H1 (cell line): ENCODE measurements at regions not wholly inside any gene's neighbourhood (a gene's known extent, or its start where the extent isn't known, plus 50 kb on each side); places are given as distances from the start of the nearest gene placed in this dataset.

Source experiments
- CTCF ChIA-PET: fragments of 300-600 bp; sonication (Branson Sonifier 250); formaldehyde crosslinking; loops from one replicate; lab custom pipeline; 2021; ENCODE audit not compliant: partially characterized antibody; lab: Charles Lee
- POLR2A ChIA-PET: fragments of 300-600 bp; sonication (Branson Sonifier 250); formaldehyde crosslinking; loops from one replicate; lab custom pipeline; 2021; ENCODE audit warnings: inconsistent platforms; ENCODE audit not compliant: partially characterized antibody; lab: Charles Lee
- DNase-seq, 2 experiments: peaks; one replicate each; pipeline versions ENCODE4 v3.0.0 to v3.0.0-alpha.2; 2010 to 2022; ENCODE audit warnings: low spot score in 2 of 2, low read depth in 1 of 2, mixed read lengths in 1 of 2
- FAIRE-seq: peaks from 2 replicates; lab custom pipeline; 2011; peaks lifted over from hg19 to GRCh38; lab: Jason Lieb, UNC
- H2AFZ ChIP-seq: 2 replicates; pipeline ENCODE4 v1.8.1; 2012; ENCODE audit warnings: low read length, inconsistent platforms
- H2AK5ac ChIP-seq: 2 replicates; pipeline ENCODE4 v1.6.1; 2013; ENCODE audit warnings: low read depth, low read length
- H2BK120ac ChIP-seq: replicated peaks from 2 replicates; pipeline ENCODE3; 2013; ENCODE audit warnings: low read depth, low read length, inconsistent platforms
- H2BK12ac ChIP-seq: 2 replicates; pipeline ENCODE4 v1.6.1; 2013; ENCODE audit warnings: low read depth, low read length
- H2BK15ac ChIP-seq: 2 replicates; pipeline ENCODE4 v1.6.1; 2013; ENCODE audit warnings: low read length
- H2BK20ac ChIP-seq: 2 replicates; pipeline ENCODE4 v1.6.1; 2013; ENCODE audit warnings: low read length
- H2BK5ac ChIP-seq: 2 replicates; pipeline ENCODE4 v1.6.1; 2013; ENCODE audit warnings: low read depth, low read length
- H3K14ac ChIP-seq: 2 replicates; pipeline ENCODE4 v1.6.1; 2013; ENCODE audit warnings: inconsistent platforms; ENCODE audit not compliant: insufficient read length
- H3K18ac ChIP-seq: 2 replicates; pipeline ENCODE4 v1.6.1; 2013; ENCODE audit warnings: low read length; ENCODE audit errors: extremely low read depth
- H3K23ac ChIP-seq: 2 replicates; pipeline ENCODE4 v1.6.1; 2013; ENCODE audit warnings: inconsistent platforms; ENCODE audit not compliant: insufficient read length
- H3K23me2 ChIP-seq: 2 replicates; pipeline ENCODE4 v1.6.1; 2013; ENCODE audit warnings: low read depth, low read length
- H3K27ac ChIP-seq: 2 replicates; pipeline ENCODE4 v1.6.1; 2011; ENCODE audit warnings: low read depth, low read length, inconsistent platforms
- H3K27me3 ChIP-seq, 4 experiments: replicated peaks in 1 of 4; 1 replicate in 1 of 4; 2 replicates in 3 of 4; pipeline versions ENCODE4 v1.6.1 to v1.8.1; 2011 to 2013; ENCODE audit warnings: low read length in 3 of 4, mild to moderate bottlenecking in 3 of 4, inconsistent platforms in 2 of 4, mixed read lengths in 2 of 4, moderate library complexity in 1 of 4; ENCODE audit not compliant: control insufficient read depth in 3 of 4, insufficient read depth in 3 of 4; ENCODE audit errors: extremely low read depth in 1 of 4
- H3K36me3 ChIP-seq, 4 experiments: 2 replicates each; pipeline versions ENCODE4 v1.6.1 to v1.8.1; 2011 to 2013; ENCODE audit warnings: mild to moderate bottlenecking in 4 of 4, low read length in 3 of 4, moderate library complexity in 2 of 4, control low read depth in 1 of 4, inconsistent platforms in 1 of 4; ENCODE audit not compliant: insufficient read depth in 4 of 4, control insufficient read depth in 2 of 4
- H3K4ac ChIP-seq: replicated peaks from 2 replicates; pipeline ENCODE3; 2013; ENCODE audit warnings: low read length, low read depth, mixed read lengths, inconsistent platforms; ENCODE audit not compliant: insufficient read length
- H3K4me1 ChIP-seq, 4 experiments: replicated peaks in 1 of 4; 1 replicate in 1 of 4; 2 replicates in 3 of 4; pipeline versions ENCODE4 v1.6.1 to v1.8.1; 2011 to 2013; ENCODE audit warnings: low read length in 3 of 4, inconsistent platforms in 2 of 4, mixed read lengths in 1 of 4; ENCODE audit not compliant: insufficient read depth in 4 of 4, control insufficient read depth in 3 of 4
- H3K4me2 ChIP-seq, 2 experiments: 2 replicates each; pipeline versions ENCODE4 v1.6.1 to v1.8.1; 2011 to 2013; ENCODE audit warnings: low read depth in 2 of 2, low read length in 2 of 2, control low read depth in 1 of 2, inconsistent platforms in 1 of 2, mild to moderate bottlenecking in 1 of 2; ENCODE audit not compliant: insufficient read depth in 1 of 2
- H3K4me3 ChIP-seq, 4 experiments: fragments of 200-600, 300-600 bp in 1 of 4; sonication (generic), shearing (Covaris generic), sonication (Bioruptor Twin) in 1 of 4; 2 replicates each; pipeline versions ENCODE4 v1.5.1 to v1.8.1; 2011 to 2016; ENCODE audit warnings: low read length in 4 of 4, low read depth in 3 of 4, control low read depth in 2 of 4, inconsistent platforms in 2 of 4, mild to moderate bottlenecking in 2 of 4, mixed read lengths in 1 of 4, moderate library complexity in 1 of 4; ENCODE audit not compliant: insufficient read depth in 2 of 4; ENCODE audit errors: extremely low read depth in 1 of 4
- H3K56ac ChIP-seq: replicated peaks from 2 replicates; pipeline ENCODE3; 2013; ENCODE audit warnings: low read depth, mild to moderate bottlenecking, mixed read lengths, low read length, inconsistent platforms; ENCODE audit not compliant: insufficient read length
- H3K79me1 ChIP-seq: 2 replicates; pipeline ENCODE4 v1.6.1; 2013; ENCODE audit warnings: low read depth, low read length, control low read depth
- H3K79me2 ChIP-seq, 2 experiments: 2 replicates each; pipeline versions ENCODE4 v1.6.1 to v1.8.1; 2012 to 2013; ENCODE audit warnings: low read length in 2 of 2, mild to moderate bottlenecking in 2 of 2, inconsistent platforms in 1 of 2; ENCODE audit not compliant: insufficient read depth in 2 of 2, control insufficient read depth in 1 of 2
- H3K9ac ChIP-seq, 4 experiments: replicated peaks in 1 of 4; 1 replicate in 1 of 4; 2 replicates in 3 of 4; pipeline versions ENCODE4 v1.6.1 to v1.8.1; 2011 to 2013; ENCODE audit warnings: low read depth in 3 of 4, low read length in 3 of 4, control low read depth in 2 of 4, mild to moderate bottlenecking in 2 of 4, moderate library complexity in 2 of 4, inconsistent platforms in 1 of 4; ENCODE audit errors: extremely low read depth in 1 of 4
- H3K9me3 ChIP-seq, 2 experiments: 2 replicates each; pipeline versions ENCODE4 v1.6.1 to v1.8.1; 2012 to 2013; ENCODE audit warnings: mild to moderate bottlenecking in 2 of 2, moderate library complexity in 2 of 2, control low read depth in 1 of 2, inconsistent platforms in 1 of 2, low read depth in 1 of 2, low read length in 1 of 2, mixed read lengths in 1 of 2; ENCODE audit not compliant: insufficient read depth in 2 of 2
- H4K20me1 ChIP-seq, 2 experiments: replicated peaks in 1 of 2; 2 replicates each; pipeline versions ENCODE3 to v1.8.1; 2011 to 2013; ENCODE audit warnings: inconsistent platforms in 2 of 2, low read length in 2 of 2, mild to moderate bottlenecking in 1 of 2; ENCODE audit not compliant: insufficient read depth in 2 of 2, control insufficient read depth in 1 of 2
- H4K5ac ChIP-seq: 2 replicates; pipeline ENCODE4 v1.6.1; 2013; ENCODE audit warnings: low read length, low read depth, mixed read lengths, inconsistent platforms; ENCODE audit not compliant: insufficient read length
- H4K8ac ChIP-seq: 2 replicates; pipeline ENCODE4 v1.8.0; 2013; ENCODE audit warnings: mild to moderate bottlenecking, moderate library complexity, low read length, inconsistent platforms; ENCODE audit not compliant: insufficient read depth; ENCODE audit errors: extremely low read depth
- H4K91ac ChIP-seq: replicated peaks from 2 replicates; pipeline ENCODE3; 2013; ENCODE audit warnings: low read length, mixed read lengths, inconsistent platforms; ENCODE audit not compliant: insufficient read length
- CEBPB ChIP-seq: IDR thresholded peaks from 2 replicates; pipeline ENCODE4 v1.6.1; 2012; ENCODE audit warnings: low read depth, low read length
- CHD2 ChIP-seq: IDR thresholded peaks from 2 replicates; pipeline ENCODE4 v1.6.1; 2012; ENCODE audit warnings: low read length, improper control_type of control experiment
- CREB1 ChIP-seq: IDR thresholded peaks from 2 replicates; pipeline ENCODE4 v1.6.1; 2012; ENCODE audit warnings: inconsistent platforms
- HDAC2 ChIP-seq, 2 experiments: fragments of 300-600 bp in 1 of 2; sonication (generic) in 1 of 2; IDR thresholded peaks; 2 replicates each; pipeline ENCODE4 v1.6.1; 2011 to 2012; ENCODE audit warnings: low read depth in 2 of 2, low read length in 2 of 2, mild to moderate bottlenecking in 2 of 2, moderate library complexity in 2 of 2, borderline replicate concordance in 1 of 2, inconsistent platforms in 1 of 2
- HDAC6 ChIP-seq: IDR thresholded peaks from one replicate; pipeline ENCODE4 v1.7.1; 2012; ENCODE audit warnings: low read depth, mild to moderate bottlenecking, inconsistent platforms, low read length, moderate library complexity
- JUN ChIP-seq: IDR thresholded peaks from 2 replicates; pipeline ENCODE4 v1.6.1; 2011; ENCODE audit warnings: low read depth, mild to moderate bottlenecking, improper control_type of control experiment, low read length
- KDM1A ChIP-seq: fragments of 200-600, 300-600 bp; sonication (generic); IDR thresholded peaks from 2 replicates; pipeline ENCODE4 v1.7.1; 2016; ENCODE audit warnings: mild to moderate bottlenecking, low read length, borderline replicate concordance
- POU5F1 ChIP-seq: IDR thresholded peaks from 2 replicates; pipeline ENCODE4 v1.6.1; 2011; ENCODE audit warnings: low read depth, mild to moderate bottlenecking, low read length, moderate library complexity
- RNF2 ChIP-seq: fragments of 200-900, 300-1000 bp; sonication (generic); IDR thresholded peaks from 2 replicates; pipeline ENCODE4 v1.7.1; 2016; ENCODE audit warnings: borderline replicate concordance, low read depth, mild to moderate bottlenecking, antibody characterized with exemption, low read length; ENCODE audit not compliant: poor library complexity, severe bottlenecking; ENCODE audit errors: missing control alignments
- SAP30 ChIP-seq: fragments of 300-600 bp; sonication (generic); IDR thresholded peaks from 2 replicates; pipeline ENCODE4 v1.7.1; 2012; ENCODE audit warnings: low read length, moderate library complexity, mild to moderate bottlenecking, inconsistent platforms; ENCODE audit not compliant: insufficient read depth, insufficient replicate concordance
- TAF1 ChIP-seq: IDR thresholded peaks from 2 replicates; pipeline ENCODE4 v1.6.1; 2011; ENCODE audit warnings: mild to moderate bottlenecking, low read depth, low read length
- TBP ChIP-seq: IDR thresholded peaks from 2 replicates; pipeline ENCODE4 v1.6.1; 2011; ENCODE audit warnings: low read depth, low read length, improper control_type of control experiment
- WGBS, 2 experiments: shearing (Covaris generic) in 1 of 2; methylation state at CpG; one replicate each; pipeline versions ENCODE4 v1.1.6 to v1.1.7; 2013 to 2015; ENCODE audit warnings: low lambda C conversion rate in 2 of 2, mixed read lengths in 2 of 2, inconsistent platforms in 1 of 2, low coverage in 1 of 2, missing lambda C conversion rate in 1 of 2; ENCODE audit not compliant: insufficient replicate concordance in 2 of 2, insufficient coverage in 1 of 2, insufficient read length in 1 of 2; ENCODE audit errors: extremely low coverage in 1 of 2, missing lambda C conversion rate in 1 of 2; 5-methylcytosine and 5-hydroxymethylcytosine counted together
- TF ChIP-seq, protein P1 (sequence below): IDR thresholded peaks from 2 replicates; pipeline ENCODE4 v1.6.1; 2012; ENCODE audit warnings: inconsistent platforms

DNA sequence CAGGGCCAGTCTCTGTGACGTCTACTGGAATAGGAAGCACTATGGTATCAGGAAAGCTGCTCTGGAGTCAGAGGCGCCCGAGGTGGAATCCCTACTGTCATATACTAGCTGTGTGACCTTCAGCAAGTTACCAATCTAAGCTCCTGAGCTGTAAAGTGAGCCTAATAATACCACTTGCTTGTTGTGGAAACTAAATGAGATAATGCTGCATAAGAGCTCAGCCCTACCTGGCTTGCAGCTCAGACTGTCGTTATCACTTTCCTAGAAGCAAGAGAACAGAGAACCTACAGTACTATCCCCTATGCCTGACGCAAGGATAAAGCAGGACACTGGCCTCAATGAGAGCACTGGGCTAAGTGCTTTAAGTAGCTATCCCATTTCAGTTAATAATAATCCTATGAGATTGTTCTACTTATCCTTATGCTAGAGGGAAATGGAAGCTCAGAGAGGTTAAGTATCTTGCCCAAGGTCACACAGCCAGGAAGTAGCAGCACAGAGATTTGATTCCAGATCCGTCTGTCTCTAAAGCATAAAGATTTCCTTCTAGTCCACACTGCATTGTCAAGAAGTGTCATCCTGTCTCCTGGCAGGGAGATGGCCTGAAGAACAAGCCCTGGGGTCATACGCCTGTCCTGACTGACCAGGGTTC is 195.2 kb downstream of the TLE3 start:
- Histone ChIP-seq H3K4me3 (no peak overlapping the region), H3K4me1 (peaks cover 0 to 5% (median 0%) of the 10 kb centered on the region in 4 experiments; a peak in 1 of 7 replicates), H3K14ac (no peak overlapping the region), H4K20me1 (no peaks in the 10 kb centered on the region), H3K23ac (no peak overlapping the region), H2AFZ (no peak overlapping the region), H3K27me3 (no peaks in the 10 kb centered on the region), H3K18ac (no peak overlapping the region), H3K56ac (no peak overlapping the region), H2BK20ac (no peak overlapping the region), H2BK15ac (no peak overlapping the region), H3K23me2 (no peaks in the 10 kb centered on the region), H4K91ac (no peak overlapping the region), H3K4ac (no peak overlapping the region), H2BK120ac (no peak overlapping the region), H4K8ac (no peak overlapping the region), H3K27ac (no peak overlapping the region), H2BK5ac (no peak overlapping the region), H3K9ac (no peak overlapping the region), H2AK5ac (no peak overlapping the region), H2BK12ac (no peak overlapping the region), H3K79me2 (no peaks in the 10 kb centered on the region), H3K4me2 (no peak overlapping the region), H3K9me3 (no peaks in the 10 kb centered on the region), H4K5ac (no peak overlapping the region), H3K36me3 (no peaks in the 10 kb centered on the region), H3K79me1 (no peaks in the 10 kb centered on the region)
- FAIRE-seq (no peak), DNase-seq (no peak)
- CTCF ChIA-PET = interaction anchor here (0.8 to 0.9 kb wide), 2 partner anchors 15 to 30 kb away, joined by 3 read pairs; no protein-coding TSS in a partner anchor
- POLR2A ChIA-PET = no interaction called here
- WGBS, 2 experiments = 88% methylated on average over 7 of the region's 7 CpGs; no CpG with 5 or more reads in 1 of the 2 experiments
- TF ChIP-seq CEBPB = no peak
- TF ChIP-seq TAF1 = no peak
- TF ChIP-seq CHD2 = no peak
- no peak for TF ChIP-seq POU5F1
- no peak for TF ChIP-seq CREB1
- no peak for TF ChIP-seq SAP30
- no peak for TF ChIP-seq KDM1A
- no peak for TF ChIP-seq HDAC6
- no peak for TF ChIP-seq HDAC2 (IDR thresholded peaks at IDR 0.05; ENCODE audit: borderline replicate concordance in 1 of 2, low read depth in 2 of 2, low read length in 2 of 2)
- TF ChIP-seq, protein P1, sequence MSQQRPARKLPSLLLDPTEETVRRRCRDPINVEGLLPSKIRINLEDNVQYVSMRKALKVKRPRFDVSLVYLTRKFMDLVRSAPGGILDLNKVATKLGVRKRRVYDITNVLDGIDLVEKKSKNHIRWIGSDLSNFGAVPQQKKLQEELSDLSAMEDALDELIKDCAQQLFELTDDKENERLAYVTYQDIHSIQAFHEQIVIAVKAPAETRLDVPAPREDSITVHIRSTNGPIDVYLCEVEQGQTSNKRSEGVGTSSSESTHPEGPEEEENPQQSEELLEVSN = no peak
- TF ChIP-seq TBP = no peak
- TF ChIP-seq RNF2 = no peak
- TF ChIP-seq JUN = no peak
